Activated CD8-positive, alpha-beta T cell treated with anti-CD3 and anti-CD28 coated beads for 36 hours (primary cell): ENCODE measurements at regions not wholly inside any gene's neighbourhood (a gene's known extent, or its start where the extent isn't known, plus 50 kb on each side); places are given as distances from the start of the nearest gene placed in this dataset.

Experiments used
- ATAC-seq: fragments of 200-7000 bp; cut with Tn5 transposase; one replicate; pipeline ENCODE4 v1.10.0; 2021; ENCODE audit warnings: mild to moderate bottlenecking, moderate library complexity
- CTCF ChIA-PET: fragments of 350-600 bp; sonication (Branson Sonifier 250); formaldehyde crosslinking; loops from one replicate; lab custom pipeline; 2021; ENCODE audit warnings: antibody characterized with exemption; lab: Charles Lee
- POLR2A ChIA-PET: fragments of 350-600 bp; sonication (Branson Sonifier 250); formaldehyde crosslinking; loops from one replicate; lab custom pipeline; 2021; ENCODE audit warnings: antibody characterized with exemption; lab: Charles Lee
- DNase-seq: peaks from one replicate; pipeline ENCODE4 v3.0.0-alpha.2; 2020
- H3K27ac Mint-ChIP-seq: one replicate; pipeline ENCODE4 v1.8.0; 2021; ENCODE audit warnings: mild to moderate bottlenecking, mixed read lengths
- H3K27me3 Mint-ChIP-seq: one replicate; pipeline ENCODE4 v1.8.0; 2021; ENCODE audit warnings: mixed read lengths
- H3K36me3 Mint-ChIP-seq: one replicate; pipeline ENCODE4 v1.8.0; 2021; ENCODE audit warnings: low read depth, mixed read lengths
- H3K4me1 Mint-ChIP-seq: one replicate; pipeline ENCODE4 v1.8.0; 2021; ENCODE audit warnings: low read depth, mixed read lengths
- H3K4me3 Mint-ChIP-seq: one replicate; pipeline ENCODE4 v1.8.0; 2021; ENCODE audit warnings: mild to moderate bottlenecking, moderate library complexity, mixed read lengths
- H3K9me3 Mint-ChIP-seq: one replicate; pipeline ENCODE4 v1.8.0; 2021; ENCODE audit warnings: mixed read lengths
- CTCF ChIP-seq: fragments of 200-600 bp; IDR thresholded peaks from one replicate; pipeline ENCODE4 v1.8.0; 2022; ENCODE audit warnings: antibody characterized with exemption, mild to moderate bottlenecking
- intact Hi-C: fragments of 100-400 bp; cut with micrococcal nuclease; formaldehyde crosslinking; loops from one replicate; pipeline ENCODE4 v1.10.0; 2022

GRCh38 chr6:55696501-55696900, 117.5 kb upstream of the HMGCLL1 start:
- Mint-ChIP-seq H3K27ac (no peak overlapping the region), H3K4me3 (no peak overlapping the region), H3K36me3 (no peaks in the 10 kb centered on the region), H3K4me1 (no peaks in the 10 kb centered on the region), H3K27me3 (no peaks in the 10 kb centered on the region), H3K9me3 (peaks cover 4% of the 10 kb centered on the region)
- DNase-seq (no peak), ATAC-seq (no peak)
- intact Hi-C loops = no loop called here
- CTCF ChIA-PET = no interaction called here
- POLR2A ChIA-PET = no interaction called here
- no peak for TF ChIP-seq CTCF

- TF ChIP-seq CTCF = no peak
- H3K4me3 Mint-ChIP-seq = no peak overlapping the region
- H3K4me1 Mint-ChIP-seq = no peaks in the 10 kb centered on the region
- ATAC-seq (no peak), DNase-seq (no peak)
- H3K9me3 Mint-ChIP-seq = peaks cover 4% of the 10 kb centered on the region
- intact Hi-C loops = no loop called here
- ChIA-PET POLR2A (interaction anchor here (0.7 kb wide), 1 partner anchor 14 kb away, joined by 3 read pairs; no protein-coding TSS in a partner anchor), CTCF (no interaction called here)
- H3K27ac Mint-ChIP-seq = no peak overlapping the region
- no peaks in the 10 kb centered on the region for H3K36me3 Mint-ChIP-seq
- H3K27me3 Mint-ChIP-seq = no peaks in the 10 kb centered on the region
Measured at GRCh38 chr6:55696041-55696440, 117.0 kb upstream of the HMGCLL1 start.

- Mint-ChIP-seq H3K27me3 (no peaks in the 10 kb centered on the region), H3K9me3 (peaks cover 4% of the 10 kb centered on the region), H3K27ac (no peak overlapping the region), H3K4me3 (no peak overlapping the region), H3K4me1 (no peaks in the 10 kb centered on the region), H3K36me3 (no peaks in the 10 kb centered on the region)
- no peak for ATAC-seq
- POLR2A ChIA-PET = no interaction called here
- CTCF ChIA-PET = no interaction called here
- no peak for DNase-seq
- intact Hi-C loops = no loop called here
- no peak for TF ChIP-seq CTCF
Measured at GRCh38 chr6:55694759-55695158, 115.8 kb upstream of the HMGCLL1 start.

- H3K4me1 Mint-ChIP-seq = no peaks in the 10 kb centered on the region
- intact Hi-C loops = no loop called here
- no peaks in the 10 kb centered on the region for H3K36me3 Mint-ChIP-seq
- ChIA-PET CTCF (no interaction called here), POLR2A (no interaction called here)
- no peaks in the 10 kb centered on the region for H3K27me3 Mint-ChIP-seq
- no peak for DNase-seq
- no peak overlapping the region for H3K27ac Mint-ChIP-seq
- TF ChIP-seq CTCF = no peak
- H3K4me3 Mint-ChIP-seq = no peak overlapping the region
- peaks cover 4% of the 10 kb centered on the region for H3K9me3 Mint-ChIP-seq
- no peak for ATAC-seq
Measured at GRCh38 chr6:55694148-55694547, 115.2 kb upstream of the HMGCLL1 start.

GRCh38 chr6:55679503-55679902, 100.5 kb upstream of the HMGCLL1 start:
- no peaks in the 10 kb centered on the region for H3K27me3 Mint-ChIP-seq
- H3K9me3 Mint-ChIP-seq = peaks cover 9% of the 10 kb centered on the region
- no peak for TF ChIP-seq CTCF
- no peak overlapping the region for H3K4me3 Mint-ChIP-seq
- H3K36me3 Mint-ChIP-seq = no peaks in the 10 kb centered on the region
- CTCF ChIA-PET = no interaction called here
- intact Hi-C loops = no loop called here
- no peaks in the 10 kb centered on the region for H3K4me1 Mint-ChIP-seq
- ATAC-seq (no peak), DNase-seq (no peak)
- POLR2A ChIA-PET = interaction anchor here (0.6 kb wide), 1 partner anchor 410 kb away, joined by 3 read pairs; no protein-coding TSS in a partner anchor
- H3K27ac Mint-ChIP-seq = no peak overlapping the region
